Gastrocnemius medialis (tissue), 4 donors: ENCODE measurements at regions not wholly inside any gene's neighbourhood (a gene's known extent, or its start where the extent isn't known, plus 50 kb on each side); places are given as distances from the start of the nearest gene placed in this dataset.

ENCODE experiments used
- CTCF ChIP-seq, 5 experiments: fragments of 450-650 bp in 3 of 5; fragments of 200-600 bp in 2 of 5; sonication (generic) in 2 of 5; IDR thresholded peaks in 4 of 5; conservative IDR thresholded peaks in 1 of 5; 1 replicate in 4 of 5; 2 replicates in 1 of 5; pipeline ENCODE4 v1.5.1; 2016 to 2019; ENCODE audit warnings: antibody characterized with exemption in 5 of 5, mild to moderate bottlenecking in 3 of 5, moderate library complexity in 3 of 5
- POLR2A ChIP-seq, 2 donors: fragments of 450-650 bp; IDR thresholded peaks; one replicate each; pipeline ENCODE4 v1.6.1; 2017; ENCODE audit warnings: antibody characterized with exemption in 2 of 2, mild to moderate bottlenecking in 2 of 2, moderate library complexity in 2 of 2

GRCh38 chr4:43496602-43497001 lies 604.1 kb downstream of the GRXCR1 start:
- no peak for TF ChIP-seq CTCF (IDR thresholded peaks at IDR 0.05 in 4 of 5, conservative IDR thresholded peaks at IDR 0.05 in 1 of 5)
- no peak for TF ChIP-seq POLR2A (IDR thresholded peaks at IDR 0.05)
